T-helper 1 cell treated with Interleukin-12 subunit alpha and Interleukin-12 subunit beta and Interleukin-4 antibody, amounts not matched to agents 30 ng/mL and 1 ng/mL, for 36 hours (primary cell): ENCODE measurements at regions not wholly inside any gene's neighbourhood (a gene's known extent, or its start where the extent isn't known, plus 50 kb on each side); places are given as distances from the start of the nearest gene placed in this dataset.

ENCODE experiments used
- intact Hi-C: fragments of 100-400 bp; cut with micrococcal nuclease; formaldehyde crosslinking; loops from one replicate; pipeline ENCODE4 v1.15.1; 2024

GRCh38 chr7:41142904-41143473 lies 559.9 kb downstream of the INHBA start:
- intact Hi-C loops = no loop called here

GRCh38 chr7:41139789-41140188 lies 563.1 kb downstream of the INHBA start:
- intact Hi-C loops = no loop called here

- intact Hi-C loops = no loop called here
Observed at GRCh38 chr7:41136551-41136950, 566.3 kb downstream of the INHBA start.

GRCh38 chr7:41135511-41135910 lies 567.4 kb downstream of the INHBA start:
- intact Hi-C loops = no loop called here

GRCh38 chr7:41134300-41135255 lies 568.3 kb downstream of the INHBA start:
- intact Hi-C loops = no loop called here

- intact Hi-C loops = no loop called here
Observed at GRCh38 chr7:41133690-41134299, 569.1 kb downstream of the INHBA start.

GRCh38 chr7:41131956-41132355 lies 570.9 kb downstream of the INHBA start:
- intact Hi-C loops = no loop called here

- intact Hi-C loops = no loop called here
Observed at GRCh38 chr7:41130561-41131236, 572.2 kb downstream of the INHBA start.

GRCh38 chr7:41130086-41130485 lies 572.8 kb downstream of the INHBA start:
- intact Hi-C loops = no loop called here

- intact Hi-C loops = no loop called here
Observed at GRCh38 chr7:41125343-41125742, 577.5 kb downstream of the INHBA start.

- intact Hi-C loops = no loop called here
Observed at GRCh38 chr7:41122256-41122987, 580.5 kb downstream of the INHBA start.

- intact Hi-C loops = no loop called here
Observed at GRCh38 chr7:41121228-41121627, 581.7 kb downstream of the INHBA start.

GRCh38 chr7:41118486-41118885 lies 584.4 kb downstream of the INHBA start:
- intact Hi-C loops = no loop called here

GRCh38 chr7:41117431-41117830 lies 585.5 kb downstream of the INHBA start:
- intact Hi-C loops = no loop called here

GRCh38 chr7:41116817-41117216 lies 586.1 kb downstream of the INHBA start:
- intact Hi-C loops = no loop called here

GRCh38 chr7:41116337-41116736 lies 586.6 kb downstream of the INHBA start:
- intact Hi-C loops = no loop called here

GRCh38 chr7:41114691-41115090 lies 588.2 kb downstream of the INHBA start:
- intact Hi-C loops = no loop called here

- intact Hi-C loops = no loop called here
Observed at GRCh38 chr7:41114131-41114530, 588.8 kb downstream of the INHBA start.

- intact Hi-C loops = no loop called here
Observed at GRCh38 chr7:41113719-41114118, 589.2 kb downstream of the INHBA start.

- intact Hi-C loops = no loop called here
Observed at GRCh38 chr7:41110186-41110585, 592.7 kb downstream of the INHBA start.

- intact Hi-C loops = no loop called here
Observed at GRCh38 chr7:41108821-41109220, 594.1 kb downstream of the INHBA start.
